Caco-2 (cell line): ENCODE measurements at regions not wholly inside any gene's neighbourhood (a gene's known extent, or its start where the extent isn't known, plus 50 kb on each side); places are given as distances from the start of the nearest gene placed in this dataset.

Experiments
- BruUV-seq: library from RNA; stranded (reverse); fragments of 400-500 nt; replicated peaks from 2 replicates; lab custom pipeline; 2021; lab: Mats Ljungman, UMichigan
- CTCF ChIA-PET: fragments of 300-600 bp; sonication (Branson Sonifier 250); formaldehyde crosslinking; loops from one replicate; lab custom pipeline; 2022; ENCODE audit warnings: antibody characterized with exemption; lab: Charles Lee
- POLR2A ChIA-PET: fragments of 300-600 bp; sonication (Branson Sonifier 250); formaldehyde crosslinking; loops from one replicate; lab custom pipeline; 2022; ENCODE audit warnings: antibody characterized with exemption; lab: Charles Lee
- DNase-seq, 2 experiments: peaks; one replicate each; pipeline versions ENCODE4 v3.0.0 to v3.0.0-alpha.2; 2020 to 2022
- H3K27me3 ChIP-seq: replicated peaks from 2 replicates; pipeline ENCODE4 v1.6.0; 2011; ENCODE audit warnings: low read length; ENCODE audit not compliant: control insufficient read depth, insufficient read depth
- H3K36me3 ChIP-seq: 2 replicates; pipeline ENCODE4 v1.5.1; 2011; ENCODE audit warnings: low read length; ENCODE audit not compliant: control insufficient read depth, insufficient read depth
- H3K4me1 ChIP-seq: fragments of 250-450 bp; sonication (Bioruptor Pico); 2 replicates; pipeline ENCODE4 v1.5.1; 2020; ENCODE audit warnings: mild to moderate bottlenecking
- H3K4me3 ChIP-seq: 2 replicates; pipeline ENCODE4 v1.5.1; 2011; ENCODE audit warnings: low read depth, mild to moderate bottlenecking, control low read depth, low read length
- H3K9me3 ChIP-seq: fragments of 250-450 bp; sonication (Bioruptor Pico); 2 replicates; pipeline ENCODE4 v1.5.1; 2020; ENCODE audit warnings: mild to moderate bottlenecking, moderate library complexity
- H3K27ac Mint-ChIP-seq: one replicate; pipeline ENCODE4 v1.8.0; 2022; ENCODE audit warnings: mixed read lengths; ENCODE audit not compliant: unreplicated experiment
- H3K27me3 Mint-ChIP-seq: one replicate; pipeline ENCODE4 v1.8.0; 2022; ENCODE audit warnings: mixed read lengths; ENCODE audit not compliant: insufficient read depth, unreplicated experiment
- H3K36me3 Mint-ChIP-seq: one replicate; pipeline ENCODE4 v1.8.0; 2022; ENCODE audit warnings: mild to moderate bottlenecking, mixed read lengths; ENCODE audit not compliant: insufficient read depth, unreplicated experiment
- H3K4me1 Mint-ChIP-seq: one replicate; pipeline ENCODE4 v1.8.0; 2022; ENCODE audit warnings: low read depth, mixed read lengths; ENCODE audit not compliant: unreplicated experiment
- H3K4me3 Mint-ChIP-seq: one replicate; pipeline ENCODE4 v1.8.0; 2022; ENCODE audit warnings: mild to moderate bottlenecking, moderate library complexity, mixed read lengths; ENCODE audit not compliant: unreplicated experiment
- H3K9me3 Mint-ChIP-seq: one replicate; pipeline ENCODE4 v1.8.0; 2022; ENCODE audit warnings: mixed read lengths; ENCODE audit not compliant: unreplicated experiment
- CTCF ChIP-seq, 2 experiments: fragments of 200-600 bp in 1 of 2; IDR thresholded peaks; 1 replicate in 1 of 2; 2 replicates in 1 of 2; pipeline versions ENCODE4 v1.5.1 to v1.8.0; 2011 to 2022; ENCODE audit warnings: antibody characterized with exemption in 1 of 2, control low read depth in 1 of 2, inconsistent platforms in 1 of 2, low read depth in 1 of 2, low read length in 1 of 2, mild to moderate bottlenecking in 1 of 2, moderate library complexity in 1 of 2; ENCODE audit not compliant: insufficient read depth in 1 of 2, severe bottlenecking in 1 of 2, unreplicated experiment in 1 of 2
- intact Hi-C: fragments of 100-400 bp; cut with micrococcal nuclease; formaldehyde crosslinking; loops from one replicate; pipeline ENCODE4 v1.10.0; 2022; ENCODE audit not compliant: unreplicated experiment

DNA sequence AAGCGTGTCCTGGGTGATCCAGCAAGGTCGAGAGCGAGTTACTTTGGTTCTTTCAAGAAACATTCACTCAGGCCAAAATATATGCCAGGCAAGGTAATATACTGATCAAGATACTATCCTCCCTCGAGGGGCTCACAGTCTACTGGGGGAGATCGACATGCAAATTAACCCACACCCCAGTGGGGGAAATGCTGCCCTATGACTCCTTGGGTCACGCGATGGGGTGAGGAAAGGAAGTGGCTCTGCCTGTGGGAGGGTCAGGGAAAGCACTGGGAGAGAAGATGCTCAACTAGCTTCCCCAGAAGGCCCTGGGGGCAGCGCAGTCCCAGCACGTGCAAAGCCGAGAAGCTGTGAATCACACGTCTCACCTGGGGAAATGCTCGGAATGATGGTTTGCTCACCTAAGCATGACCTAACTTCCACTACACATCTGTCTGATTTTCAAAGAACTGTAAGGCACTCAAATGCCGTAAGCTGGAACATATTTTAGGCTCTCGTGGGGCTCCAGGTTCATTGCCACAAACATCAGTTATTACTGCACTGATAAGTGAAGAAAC, 130.7 kb downstream of the RCN1 start:
- H3K9me3 ChIP-seq = no peaks in the 10 kb centered on the region
- Mint-ChIP-seq H3K27ac (no peak overlapping the region), H3K4me1 (peaks cover 14% of the 10 kb centered on the region), H3K4me3 (no peak overlapping the region), H3K27me3 (peaks cover 2% of the 10 kb centered on the region), H3K36me3 (no peaks in the 10 kb centered on the region), H3K9me3 (no peaks in the 10 kb centered on the region)
- intact Hi-C loops = no loop called here
- no TSS peak for BruUV-seq
- POLR2A ChIA-PET = no interaction called here
- no peak overlapping the region for H3K4me3 ChIP-seq
- no peaks in the 10 kb centered on the region for H3K27me3 ChIP-seq
- no peaks in the 10 kb centered on the region; the same call in 1 of the 2 replicates for H3K4me1 ChIP-seq
- CTCF ChIA-PET = interaction anchor here (1.1 kb wide), 1 partner anchor 10 kb away, joined by 3 read pairs; no protein-coding TSS in a partner anchor
- H3K36me3 ChIP-seq = no peaks in the 10 kb centered on the region
- no peak for TF ChIP-seq CTCF (IDR thresholded peaks at IDR 0.05; ENCODE audit: insufficient read depth in 1 of 2, low read depth in 1 of 2, low read length in 1 of 2, severe bottlenecking in 1 of 2, unreplicated experiment in 1 of 2)
- DNase-seq = no peak

DNA sequence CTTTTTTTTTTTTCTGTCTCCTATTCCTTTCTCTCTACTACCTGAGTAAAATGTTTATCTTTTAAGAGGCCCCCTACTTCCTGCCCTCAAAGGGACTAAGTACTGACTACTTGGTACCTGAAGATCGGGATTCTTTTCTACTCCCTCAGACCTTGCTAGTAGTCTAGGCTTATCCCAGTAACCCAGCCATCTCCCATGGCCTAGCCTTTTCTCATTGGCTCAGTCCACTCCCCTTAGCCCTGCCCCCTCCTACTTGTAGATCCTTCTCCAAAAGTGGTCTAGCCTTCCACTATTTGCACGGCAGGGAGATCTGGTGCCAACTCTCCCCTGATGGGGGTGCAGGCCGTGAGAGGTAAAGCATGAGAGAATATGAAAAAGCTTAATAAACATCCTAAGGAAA, 133.7 kb downstream of the RCN1 start:
- no peaks in the 10 kb centered on the region for H3K9me3 Mint-ChIP-seq
- no peak for TF ChIP-seq CTCF (IDR thresholded peaks at IDR 0.05; ENCODE audit: insufficient read depth in 1 of 2, low read depth in 1 of 2, low read length in 1 of 2, severe bottlenecking in 1 of 2, unreplicated experiment in 1 of 2)
- Histone ChIP-seq H3K4me3 (no peak overlapping the region), H3K9me3 (no peaks in the 10 kb centered on the region), H3K36me3 (no peaks in the 10 kb centered on the region), H3K27me3 (no peaks in the 10 kb centered on the region), H3K4me1 (no peaks in the 10 kb centered on the region; the same call in 1 of the 2 replicates)
- H3K36me3 Mint-ChIP-seq = no peaks in the 10 kb centered on the region
- CTCF ChIA-PET = no interaction called here
- H3K4me1 Mint-ChIP-seq = peaks cover 14% of the 10 kb centered on the region
- H3K27ac Mint-ChIP-seq = no peak overlapping the region
- peaks cover 2% of the 10 kb centered on the region for H3K27me3 Mint-ChIP-seq
- no peak for DNase-seq
- POLR2A ChIA-PET = no interaction called here
- BruUV-seq = no TSS peak
- no peak overlapping the region for H3K4me3 Mint-ChIP-seq
- intact Hi-C loops = no loop called here

GRCh38 chr11:32225571-32226285, 134.9 kb downstream of the RCN1 start:
- Histone ChIP-seq H3K4me1 (no peaks in the 10 kb centered on the region; the same call in 1 of the 2 replicates), H3K9me3 (no peaks in the 10 kb centered on the region), H3K4me3 (no peak overlapping the region), H3K36me3 (no peaks in the 10 kb centered on the region), H3K27me3 (no peaks in the 10 kb centered on the region)
- peaks cover 2% of the 10 kb centered on the region for H3K27me3 Mint-ChIP-seq
- no peak for DNase-seq
- H3K36me3 Mint-ChIP-seq = no peaks in the 10 kb centered on the region
- ChIA-PET CTCF (no interaction called here), POLR2A (no interaction called here)
- TF ChIP-seq CTCF (IDR thresholded peaks at IDR 0.05; ENCODE audit: insufficient read depth in 1 of 2, low read depth in 1 of 2, low read length in 1 of 2, severe bottlenecking in 1 of 2, unreplicated experiment in 1 of 2) = no peak
- no peak overlapping the region for H3K27ac Mint-ChIP-seq
- intact Hi-C loops = no loop called here
- H3K9me3 Mint-ChIP-seq = no peaks in the 10 kb centered on the region
- no peak overlapping the region for H3K4me3 Mint-ChIP-seq
- H3K4me1 Mint-ChIP-seq = peaks cover 14% of the 10 kb centered on the region
- BruUV-seq = no TSS peak
